Neural progenitor cell (in vitro differentiated cells): ENCODE measurements at regions not wholly inside any gene's neighbourhood (a gene's known extent, or its start where the extent isn't known, plus 50 kb on each side); places are given as distances from the start of the nearest gene placed in this dataset.

Source experiments
- DNase-seq: peaks from one replicate; pipeline ENCODE4 v3.0.0-alpha.2; 2016; ENCODE audit warnings: low spot score
- H2AFZ ChIP-seq: fragments of 200-600 bp; sonication (generic); replicated peaks from 2 replicates; pipeline ENCODE4 v1.6.1; 2016; ENCODE audit warnings: antibody characterized with exemption
- H3F3A ChIP-seq: fragments of 200-600 bp; sonication (generic); 2 replicates; pipeline ENCODE4 v1.6.1; 2016; ENCODE audit warnings: antibody characterized with exemption, low read depth
- H3K27ac ChIP-seq: fragments of 200-600 bp; sonication (generic); 2 replicates; pipeline ENCODE4 v1.5.1; 2016; ENCODE audit warnings: mild to moderate bottlenecking
- H3K27me3 ChIP-seq: fragments of 200-600 bp; sonication (generic); 2 replicates; pipeline ENCODE4 v1.6.1; 2016; ENCODE audit warnings: mild to moderate bottlenecking, moderate library complexity
- H3K36me3 ChIP-seq: fragments of 200-600 bp; sonication (generic); 2 replicates; pipeline ENCODE4 v1.5.1; 2016
- H3K4me1 ChIP-seq: fragments of 200-600 bp; sonication (generic); 2 replicates; pipeline ENCODE4 v1.6.1; 2016; ENCODE audit warnings: mixed run types
- H3K4me2 ChIP-seq: fragments of 200-600 bp; sonication (generic); 2 replicates; pipeline ENCODE4 v1.6.1; 2016
- H3K4me3 ChIP-seq: fragments of 200-600 bp; sonication (generic); 2 replicates; pipeline ENCODE4 v1.5.1; 2016
- H3K79me2 ChIP-seq: fragments of 200-600 bp; sonication (generic); 2 replicates; pipeline ENCODE4 v1.6.1; 2016; ENCODE audit warnings: low read depth
- H3K9ac ChIP-seq: fragments of 200-600 bp; sonication (generic); 2 replicates; pipeline ENCODE4 v1.6.1; 2016
- H3K9me3 ChIP-seq: fragments of 200-600 bp; sonication (generic); 2 replicates; pipeline ENCODE4 v1.5.1; 2016; ENCODE audit warnings: low read depth
- H4K20me1 ChIP-seq: fragments of 200-600 bp; sonication (generic); 2 replicates; pipeline ENCODE4 v1.6.1; 2016; ENCODE audit warnings: low read depth
- H3K27ac Mint-ChIP-seq: 3 replicates; pipeline ENCODE4 v1.8.0; 2021; ENCODE audit warnings: mixed read lengths
- H3K27me3 Mint-ChIP-seq: 2 replicates; pipeline ENCODE4 v1.8.0; 2022; ENCODE audit warnings: low read depth, mild to moderate bottlenecking, inconsistent platforms, moderate library complexity, mixed read lengths; ENCODE audit not compliant: insufficient read depth
- H3K36me3 Mint-ChIP-seq: 3 replicates; pipeline ENCODE4 v1.8.0; 2021; ENCODE audit warnings: mixed read lengths
- H3K4me1 Mint-ChIP-seq: 3 replicates; pipeline ENCODE4 v1.8.0; 2021; ENCODE audit warnings: mixed read lengths
- H3K4me3 Mint-ChIP-seq: 3 replicates; pipeline ENCODE4 v1.8.0; 2021; ENCODE audit warnings: mild to moderate bottlenecking, moderate library complexity, mixed read lengths
- H3K9me3 Mint-ChIP-seq: 3 replicates; pipeline ENCODE4 v1.8.0; 2020; ENCODE audit warnings: mixed read lengths
- CTCF ChIP-seq: fragments of 200-600 bp; sonication (generic); IDR thresholded peaks from 2 replicates; pipeline ENCODE4 v1.5.1; 2017; ENCODE audit warnings: antibody characterized with exemption, mild to moderate bottlenecking
- EZH2 ChIP-seq: fragments of 200-600 bp; sonication (generic); IDR thresholded peaks from 2 replicates; pipeline ENCODE4 v1.6.1; 2017; ENCODE audit warnings: antibody characterized with exemption, mild to moderate bottlenecking, moderate library complexity
- EZH2phosphoT487 ChIP-seq: fragments of 200-600 bp; sonication (generic); IDR thresholded peaks from 2 replicates; pipeline ENCODE4 v1.6.1; 2017; ENCODE audit warnings: antibody characterized with exemption

GRCh38 chr14:55975281-55975910, 142.8 kb upstream of the PELI2 start:
- Histone ChIP-seq H3K4me1 (no peaks in the 10 kb centered on the region), H3F3A (no peaks in the 10 kb centered on the region), H3K27me3 (no peaks in the 10 kb centered on the region), H3K4me3 (no peak overlapping the region), H3K27ac (no peak overlapping the region), H4K20me1 (no peaks in the 10 kb centered on the region), H2AFZ (no peak overlapping the region), H3K9ac (no peak overlapping the region), H3K9me3 (no peaks in the 10 kb centered on the region), H3K4me2 (no peak overlapping the region), H3K36me3 (no peaks in the 10 kb centered on the region), H3K79me2 (no peaks in the 10 kb centered on the region)
- Mint-ChIP-seq H3K4me3 (no peak overlapping the region), H3K27me3 (peaks cover 9% of the 10 kb centered on the region), H3K9me3 (peaks cover 3% of the 10 kb centered on the region), H3K27ac (no peak overlapping the region), H3K36me3 (no peaks in the 10 kb centered on the region), H3K4me1 (peaks cover 10% of the 10 kb centered on the region)
- no peak for DNase-seq
- TF ChIP-seq CTCF = no peak
- no peak for TF ChIP-seq EZH2
- TF ChIP-seq EZH2phosphoT487 = no peak

GRCh38 chr14:55976219-55976618, 142.0 kb upstream of the PELI2 start:
- peaks cover 10% of the 10 kb centered on the region for H3K4me1 Mint-ChIP-seq
- H3K4me2 ChIP-seq = no peak overlapping the region
- peaks cover 4% of the 10 kb centered on the region for H3K27me3 Mint-ChIP-seq
- no peaks in the 10 kb centered on the region for H3K36me3 Mint-ChIP-seq
- H3K9me3 Mint-ChIP-seq = peaks cover 6% of the 10 kb centered on the region
- H3K27me3 ChIP-seq = no peaks in the 10 kb centered on the region
- H3K79me2 ChIP-seq = no peaks in the 10 kb centered on the region
- H3K36me3 ChIP-seq = no peaks in the 10 kb centered on the region
- no peak overlapping the region for H3K27ac ChIP-seq
- DNase-seq = no peak
- no peak overlapping the region for H2AFZ ChIP-seq
- no peak overlapping the region for H3K27ac Mint-ChIP-seq
- no peaks in the 10 kb centered on the region for H3K4me1 ChIP-seq
- no peak overlapping the region for H3K4me3 Mint-ChIP-seq
- no peak overlapping the region for H3K9ac ChIP-seq
- H3K4me3 ChIP-seq = no peak overlapping the region
- TF ChIP-seq EZH2 (no peak), CTCF (no peak), EZH2phosphoT487 (no peak)
- no peaks in the 10 kb centered on the region for H4K20me1 ChIP-seq
- H3K9me3 ChIP-seq = no peaks in the 10 kb centered on the region
- H3F3A ChIP-seq = no peaks in the 10 kb centered on the region

- no peak overlapping the region for H3K27ac Mint-ChIP-seq
- Histone ChIP-seq H3K27ac (no peak overlapping the region), H3F3A (no peaks in the 10 kb centered on the region), H3K36me3 (no peaks in the 10 kb centered on the region), H3K4me3 (no peak overlapping the region), H4K20me1 (no peaks in the 10 kb centered on the region), H3K9ac (no peak overlapping the region), H3K4me2 (no peak overlapping the region), H3K79me2 (no peaks in the 10 kb centered on the region), H3K27me3 (no peaks in the 10 kb centered on the region), H3K4me1 (no peaks in the 10 kb centered on the region), H3K9me3 (no peaks in the 10 kb centered on the region), H2AFZ (no peak overlapping the region)
- peaks cover 10% of the 10 kb centered on the region for H3K4me1 Mint-ChIP-seq
- no peaks in the 10 kb centered on the region for H3K36me3 Mint-ChIP-seq
- peaks cover 9% of the 10 kb centered on the region for H3K9me3 Mint-ChIP-seq
- DNase-seq = no peak
- peaks cover 4% of the 10 kb centered on the region for H3K27me3 Mint-ChIP-seq
- TF ChIP-seq CTCF = no peak
- no peak for TF ChIP-seq EZH2phosphoT487
- TF ChIP-seq EZH2 = no peak
- H3K4me3 Mint-ChIP-seq = no peak overlapping the region
These were observed 141.6 kb upstream of the PELI2 start for GRCh38 chr14:55976655-55977054.
